ENCODE measurements at regions not wholly inside any gene's neighbourhood (a gene's known extent, or its start where the extent isn't known, plus 50 kb on each side); places are given as distances from the start of the nearest gene placed in this dataset.

- TF ChIP-seq POLR2A (IDR thresholded peaks at IDR 0.05): no peak
- no peak for TF ChIP-seq CTCF (IDR thresholded peaks at IDR 0.05)
- Histone ChIP-seq H3K4me1 (no peaks in the 10 kb centered on the region), H3K36me3 (no peaks in the 10 kb centered on the region), H3K27ac (no peak overlapping the region), H3K9me3 (peaks cover 0 to 23% (median 0%) of the 10 kb centered on the region in 3 donors), H3K4me3 (no peak overlapping the region), H3K27me3 (no peaks in the 10 kb centered on the region)
- intact Hi-C loops (cut with DNase I): no loop called here
- DNase-seq: no peak
- 44 to 59% methylated on average over 2 of the region's 2 CpGs for WGBS, 2 donors
Measured at GRCh38 chr11:112437096-112437495, 176.4 kb upstream of the PLET1 start.

GRCh38 chr11:112439614-112440013, 179.0 kb upstream of the PLET1 start:
- H3K27ac ChIP-seq: no peak overlapping the region
- H3K27me3 ChIP-seq: no peaks in the 10 kb centered on the region
- intact Hi-C loops (cut with DNase I): no loop called here
- no peaks in the 10 kb centered on the region for H3K36me3 ChIP-seq
- no peaks in the 10 kb centered on the region for H3K4me1 ChIP-seq
- H3K9me3 ChIP-seq: peaks cover 0 to 25% (median 0%) of the 10 kb centered on the region in 3 donors
- no peak for TF ChIP-seq CTCF (IDR thresholded peaks at IDR 0.05)
- no peak for TF ChIP-seq POLR2A (IDR thresholded peaks at IDR 0.05)
- no peak overlapping the region for H3K4me3 ChIP-seq
- no peak for DNase-seq
- WGBS, 2 donors: 80 to 89% methylated on average over 2 of the region's 2 CpGs

- no peak for DNase-seq
- no peak overlapping the region for H3K4me3 ChIP-seq
- H3K9me3 ChIP-seq: peaks cover 0 to 34% (median 0%) of the 10 kb centered on the region in 3 donors
- no peaks in the 10 kb centered on the region for H3K27me3 ChIP-seq
- H3K4me1 ChIP-seq: no peaks in the 10 kb centered on the region
- peak in 1 of 6 experiments; percentile 22 for TF ChIP-seq CTCF (IDR thresholded peaks at IDR 0.05)
- TF ChIP-seq POLR2A (IDR thresholded peaks at IDR 0.05): no peak
- no peaks in the 10 kb centered on the region for H3K36me3 ChIP-seq
- intact Hi-C loops (cut with DNase I): no loop called here
- no peak overlapping the region for H3K27ac ChIP-seq
- WGBS, 2 donors: 22 to 50% methylated on average over 1 of the region's 1 CpG
Measured at GRCh38 chr11:112440518-112440917, 179.9 kb upstream of the PLET1 start.

GRCh38 chr11:112448168-112448567, 187.5 kb upstream of the PLET1 start:
- Histone ChIP-seq H3K4me3 (no peak overlapping the region), H3K27me3 (no peaks in the 10 kb centered on the region), H3K27ac (no peak overlapping the region), H3K9me3 (peaks cover 0 to 12% (median 0%) of the 10 kb centered on the region in 3 donors), H3K36me3 (no peaks in the 10 kb centered on the region), H3K4me1 (no peaks in the 10 kb centered on the region)
- 100% methylated on average over 1 of the region's 4 CpGs; no CpG with 5 or more reads in 1 of the 2 donors for whole genome bisulfite sequencing, 2 donors
- intact Hi-C loops (cut with DNase I): no loop called here
- TF ChIP-seq POLR2A (IDR thresholded peaks at IDR 0.05) (no peak), CTCF (IDR thresholded peaks at IDR 0.05) (no peak)
- no peak for DNase-seq

GRCh38 chr11:112448806-112449205, 188.1 kb upstream of the PLET1 start:
- Histone ChIP-seq H3K27me3 (no peaks in the 10 kb centered on the region), H3K4me3 (no peak overlapping the region), H3K4me1 (no peaks in the 10 kb centered on the region), H3K36me3 (no peaks in the 10 kb centered on the region), H3K9me3 (peaks cover 0 to 12% (median 0%) of the 10 kb centered on the region in 3 donors), H3K27ac (no peak overlapping the region)
- intact Hi-C loops (cut with DNase I): no loop called here
- TF ChIP-seq POLR2A (IDR thresholded peaks at IDR 0.05): no peak
- no peak for TF ChIP-seq CTCF (IDR thresholded peaks at IDR 0.05)
- no peak for DNase-seq
- WGBS, 2 donors: 66 to 68% methylated on average over 1 of the region's 1 CpG
